GM19043 (cell line): ENCODE measurements at regions not wholly inside any gene's neighbourhood (a gene's known extent, or its start where the extent isn't known, plus 50 kb on each side); places are given as distances from the start of the nearest gene placed in this dataset.
A peak's percentile ranks its signal among the peaks of the same experiment; 100 is the strongest.

ENCODE experiments used
- ATAC-seq: cut with Tn5 transposase; IDR thresholded peaks from one replicate; pipeline ENCODE4 v1.9.1; 2021; ENCODE audit warnings: low read depth; ENCODE audit not compliant: unreplicated experiment

GRCh38 chr12:103093499-103094106 lies 136.1 kb downstream of the ASCL1 start:
- no peak for ATAC-seq

- no peak for ATAC-seq
These were observed 140.0 kb downstream of the ASCL1 start for GRCh38 chr12:103097496-103097895.

- no peak for ATAC-seq
These were observed 142.9 kb downstream of the ASCL1 start for GRCh38 chr12:103100257-103100831.

- peak; percentile 63 for ATAC-seq
These were observed 144.8 kb downstream of the ASCL1 start for GRCh38 chr12:103102225-103102744.

- peak; percentile 63 for ATAC-seq
These were observed 148.6 kb downstream of the ASCL1 start for GRCh38 chr12:103105971-103106597.

GRCh38 chr12:103109861-103110260 lies 152.4 kb downstream of the ASCL1 start:
- no peak for ATAC-seq

- peak; percentile 96 for ATAC-seq
These were observed 157.0 kb downstream of the ASCL1 start for GRCh38 chr12:103114296-103115055.

GRCh38 chr12:103128862-103129501 lies 171.5 kb downstream of the ASCL1 start:
- no peak for ATAC-seq

- ATAC-seq, result no peak
These were observed 173.1 kb downstream of the ASCL1 start for GRCh38 chr12:103130564-103130963.

- no peak for ATAC-seq
These were observed 181.1 kb downstream of the ASCL1 start for GRCh38 chr12:103138538-103138937.

GRCh38 chr12:103139876-103140275 lies 182.4 kb downstream of the ASCL1 start:
- no peak for ATAC-seq

GRCh38 chr12:103140286-103140685 lies 182.8 kb downstream of the ASCL1 start:
- no peak for ATAC-seq

- no peak for ATAC-seq
These were observed 186.8 kb downstream of the ASCL1 start for GRCh38 chr12:103144278-103144677.

GRCh38 chr12:103160622-103161021 lies 203.1 kb downstream of the ASCL1 start:
- no peak for ATAC-seq

GRCh38 chr12:103161582-103162362 lies 204.3 kb downstream of the ASCL1 start:
- ATAC-seq, result no peak

- no peak for ATAC-seq
These were observed 209.5 kb downstream of the ASCL1 start for GRCh38 chr12:103166949-103167348.

GRCh38 chr12:103172447-103173112 lies 215.1 kb downstream of the ASCL1 start:
- no peak for ATAC-seq

- no peak for ATAC-seq
These were observed 218.2 kb downstream of the ASCL1 start for GRCh38 chr12:103175625-103176024.

- ATAC-seq, result no peak
These were observed 220.3 kb downstream of the ASCL1 start for GRCh38 chr12:103177639-103178255.
